Astrocyte (in vitro differentiated cells and primary cell): ENCODE measurements at regions not wholly inside any gene's neighbourhood (a gene's known extent, or its start where the extent isn't known, plus 50 kb on each side); places are given as distances from the start of the nearest gene placed in this dataset.
A peak's percentile ranks its signal among the peaks of the same experiment; 100 is the strongest.

Experiments
- DNase-seq: peaks from one replicate; pipeline ENCODE4 v3.0.0-alpha.2; 2010; ENCODE audit warnings: low read depth
- FAIRE-seq: peaks from 2 replicates; lab custom pipeline; 2011; peaks lifted over from hg19 to GRCh38; lab: Jason Lieb, UNC
- H2AFZ ChIP-seq: 2 replicates; pipeline ENCODE4 v1.6.0; 2012; ENCODE audit warnings: low read depth, low read length, inconsistent platforms
- H3K27ac ChIP-seq: 2 replicates; pipeline ENCODE4 v1.5.1; 2011; ENCODE audit warnings: low read depth, low read length, inconsistent platforms
- H3K27me3 ChIP-seq: 2 replicates; pipeline ENCODE4 v1.6.0; 2011; ENCODE audit warnings: low read length, inconsistent platforms; ENCODE audit not compliant: insufficient read depth
- H3K36me3 ChIP-seq: 2 replicates; pipeline ENCODE4 v1.5.1; 2011; ENCODE audit warnings: low read length, inconsistent platforms; ENCODE audit not compliant: insufficient read depth
- H3K4me1 ChIP-seq: 2 replicates; pipeline ENCODE4 v1.5.1; 2011; ENCODE audit warnings: low read length, inconsistent platforms; ENCODE audit not compliant: insufficient read depth
- H3K4me2 ChIP-seq: 2 replicates; pipeline ENCODE4 v1.6.0; 2012; ENCODE audit warnings: low read length, inconsistent platforms
- H3K4me3 ChIP-seq: 2 replicates; pipeline ENCODE4 v1.5.1; 2011; ENCODE audit warnings: low read depth, mild to moderate bottlenecking, low read length, inconsistent platforms; ENCODE audit not compliant: insufficient read depth
- H3K79me2 ChIP-seq: 2 replicates; pipeline ENCODE4 v1.6.0; 2012; ENCODE audit warnings: mild to moderate bottlenecking, low read length, inconsistent platforms; ENCODE audit not compliant: insufficient read depth
- H3K9ac ChIP-seq: 2 replicates; pipeline ENCODE4 v1.6.0; 2012; ENCODE audit warnings: mild to moderate bottlenecking, low read length, inconsistent platforms
- H3K9me3 ChIP-seq: 2 replicates; pipeline ENCODE4 v1.5.1; 2012; ENCODE audit warnings: low read depth, mild to moderate bottlenecking, low read length, inconsistent platforms; ENCODE audit not compliant: insufficient read depth
- H4K20me1 ChIP-seq: 2 replicates; pipeline ENCODE4 v1.6.0; 2012; ENCODE audit warnings: low read length, inconsistent platforms; ENCODE audit not compliant: insufficient read depth
- H3K27ac Mint-ChIP-seq: one replicate; pipeline ENCODE4 v1.8.0; 2021; ENCODE audit warnings: mild to moderate bottlenecking, mixed read lengths; ENCODE audit not compliant: unreplicated experiment
- H3K27me3 Mint-ChIP-seq: one replicate; pipeline ENCODE4 v1.8.0; 2021; ENCODE audit warnings: low read depth, mixed read lengths; ENCODE audit not compliant: unreplicated experiment
- H3K36me3 Mint-ChIP-seq: one replicate; pipeline ENCODE4 v1.8.0; 2021; ENCODE audit warnings: low read depth, mixed read lengths; ENCODE audit not compliant: unreplicated experiment
- H3K4me1 Mint-ChIP-seq: one replicate; pipeline ENCODE4 v1.8.0; 2021; ENCODE audit warnings: low read depth, mixed read lengths; ENCODE audit not compliant: unreplicated experiment
- H3K4me3 Mint-ChIP-seq: one replicate; pipeline ENCODE4 v1.8.0; 2021; ENCODE audit warnings: mild to moderate bottlenecking, moderate library complexity, mixed read lengths; ENCODE audit not compliant: unreplicated experiment
- H3K9me3 Mint-ChIP-seq: one replicate; pipeline ENCODE4 v1.8.0; 2021; ENCODE audit warnings: mild to moderate bottlenecking, mixed read lengths; ENCODE audit not compliant: unreplicated experiment
- EZH2 ChIP-seq: IDR thresholded peaks from 2 replicates; pipeline ENCODE4 v1.6.1; 2012; ENCODE audit warnings: mild to moderate bottlenecking, low read length, inconsistent platforms; ENCODE audit not compliant: insufficient read depth
- TF ChIP-seq, protein P1 (sequence below): IDR thresholded peaks from 2 replicates; pipeline ENCODE4 v1.5.1; 2011; ENCODE audit warnings: low read depth, mild to moderate bottlenecking, inconsistent platforms, low read length, moderate library complexity; ENCODE audit not compliant: insufficient read depth

DNA sequence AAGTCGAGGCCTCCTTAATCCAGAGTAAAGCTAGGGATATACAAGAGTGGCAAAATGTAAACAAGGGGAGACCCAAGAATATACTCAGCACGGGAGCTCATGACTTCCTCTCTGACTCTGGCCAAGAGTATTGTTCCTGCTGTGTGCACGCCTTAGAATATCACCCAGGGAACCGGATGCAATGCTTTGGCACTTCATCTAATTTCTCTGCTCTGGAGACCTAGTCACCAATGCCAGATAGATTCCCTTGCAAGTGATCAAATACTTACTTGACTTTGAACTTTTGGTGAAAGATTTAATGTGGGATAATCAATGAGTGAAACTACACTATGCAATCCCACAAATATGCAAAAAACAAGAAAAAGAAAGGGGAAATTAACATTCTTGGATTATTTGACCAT, 695.5 kb downstream of the INHBA start:
- Histone ChIP-seq H4K20me1 (no peaks in the 10 kb centered on the region), H3K4me3 (no peak overlapping the region), H3K36me3 (no peaks in the 10 kb centered on the region), H3K27ac (peak overlapping the region; percentile 68), H3K79me2 (no peaks in the 10 kb centered on the region), H3K4me2 (peak overlapping the region; percentile 7), H3K27me3 (no peaks in the 10 kb centered on the region), H3K9me3 (no peaks in the 10 kb centered on the region), H3K4me1 (peaks cover 35% of the 10 kb centered on the region), H2AFZ (peak overlapping the region; percentile 47), H3K9ac (peak overlapping the region; percentile 8)
- H3K4me3 Mint-ChIP-seq, result no peak overlapping the region
- FAIRE-seq, result no peak
- H3K27me3 Mint-ChIP-seq, result no peaks in the 10 kb centered on the region
- TF ChIP-seq, protein P1, sequence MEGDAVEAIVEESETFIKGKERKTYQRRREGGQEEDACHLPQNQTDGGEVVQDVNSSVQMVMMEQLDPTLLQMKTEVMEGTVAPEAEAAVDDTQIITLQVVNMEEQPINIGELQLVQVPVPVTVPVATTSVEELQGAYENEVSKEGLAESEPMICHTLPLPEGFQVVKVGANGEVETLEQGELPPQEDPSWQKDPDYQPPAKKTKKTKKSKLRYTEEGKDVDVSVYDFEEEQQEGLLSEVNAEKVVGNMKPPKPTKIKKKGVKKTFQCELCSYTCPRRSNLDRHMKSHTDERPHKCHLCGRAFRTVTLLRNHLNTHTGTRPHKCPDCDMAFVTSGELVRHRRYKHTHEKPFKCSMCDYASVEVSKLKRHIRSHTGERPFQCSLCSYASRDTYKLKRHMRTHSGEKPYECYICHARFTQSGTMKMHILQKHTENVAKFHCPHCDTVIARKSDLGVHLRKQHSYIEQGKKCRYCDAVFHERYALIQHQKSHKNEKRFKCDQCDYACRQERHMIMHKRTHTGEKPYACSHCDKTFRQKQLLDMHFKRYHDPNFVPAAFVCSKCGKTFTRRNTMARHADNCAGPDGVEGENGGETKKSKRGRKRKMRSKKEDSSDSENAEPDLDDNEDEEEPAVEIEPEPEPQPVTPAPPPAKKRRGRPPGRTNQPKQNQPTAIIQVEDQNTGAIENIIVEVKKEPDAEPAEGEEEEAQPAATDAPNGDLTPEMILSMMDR, result no peak
- TF ChIP-seq EZH2, result no peak
- peak; percentile 79 for DNase-seq
- H3K4me1 Mint-ChIP-seq, result peaks cover 44% of the 10 kb centered on the region
- no peaks in the 10 kb centered on the region for H3K36me3 Mint-ChIP-seq
- peak overlapping the region; percentile 94 for H3K27ac Mint-ChIP-seq
- H3K9me3 Mint-ChIP-seq, result peaks cover 4% of the 10 kb centered on the region

DNA sequence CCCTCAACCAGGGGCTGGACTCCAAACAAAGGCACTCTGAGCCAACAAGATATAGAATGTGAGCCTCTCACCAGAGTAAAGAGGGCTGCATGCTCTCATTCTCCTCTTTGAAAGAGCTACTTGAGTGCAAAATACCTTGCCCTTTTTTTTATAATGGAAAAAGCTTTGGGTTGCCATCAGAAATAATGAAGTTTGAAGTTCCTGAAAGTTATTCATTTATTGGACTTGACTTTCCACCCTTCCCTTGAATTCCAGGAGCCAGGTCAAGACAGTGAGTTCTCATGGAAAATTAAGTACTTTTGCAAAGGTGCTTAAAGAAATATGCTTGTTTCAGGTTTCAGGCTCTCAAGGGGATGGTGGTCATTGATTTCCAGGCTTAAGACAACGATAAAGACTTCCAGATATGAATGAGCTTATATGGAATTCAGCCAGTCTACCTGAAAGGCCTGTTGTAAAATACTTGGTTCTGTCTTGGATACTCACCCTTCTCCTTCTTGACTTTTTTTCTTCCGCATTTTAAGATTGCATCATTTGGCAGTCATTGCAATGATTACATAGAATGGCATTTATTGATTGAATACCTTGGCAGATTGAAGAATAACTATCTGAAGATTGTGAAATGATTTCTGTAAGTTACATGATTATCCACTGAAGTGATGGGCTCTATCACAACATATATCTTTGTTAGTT, 696.4 kb downstream of the INHBA start:
- Histone ChIP-seq H3K27me3 (no peaks in the 10 kb centered on the region), H3K4me1 (peaks cover 35% of the 10 kb centered on the region), H4K20me1 (no peaks in the 10 kb centered on the region), H3K9me3 (no peaks in the 10 kb centered on the region), H3K9ac (peak overlapping the region; percentile 28), H3K4me3 (no peak overlapping the region), H2AFZ (no peak overlapping the region), H3K4me2 (peak overlapping the region; percentile 3), H3K79me2 (no peaks in the 10 kb centered on the region), H3K27ac (peak overlapping the region; percentile 78), H3K36me3 (no peaks in the 10 kb centered on the region)
- Mint-ChIP-seq H3K4me1 (peaks cover 41% of the 10 kb centered on the region), H3K36me3 (no peaks in the 10 kb centered on the region), H3K9me3 (peaks cover 7% of the 10 kb centered on the region), H3K27me3 (no peaks in the 10 kb centered on the region), H3K4me3 (no peak overlapping the region), H3K27ac (peak overlapping the region; percentile 95)
- DNase-seq, result peak; percentile 67
- TF ChIP-seq, protein P1, result no peak
- no peak for TF ChIP-seq EZH2
- peak; percentile 67 for FAIRE-seq

DNA sequence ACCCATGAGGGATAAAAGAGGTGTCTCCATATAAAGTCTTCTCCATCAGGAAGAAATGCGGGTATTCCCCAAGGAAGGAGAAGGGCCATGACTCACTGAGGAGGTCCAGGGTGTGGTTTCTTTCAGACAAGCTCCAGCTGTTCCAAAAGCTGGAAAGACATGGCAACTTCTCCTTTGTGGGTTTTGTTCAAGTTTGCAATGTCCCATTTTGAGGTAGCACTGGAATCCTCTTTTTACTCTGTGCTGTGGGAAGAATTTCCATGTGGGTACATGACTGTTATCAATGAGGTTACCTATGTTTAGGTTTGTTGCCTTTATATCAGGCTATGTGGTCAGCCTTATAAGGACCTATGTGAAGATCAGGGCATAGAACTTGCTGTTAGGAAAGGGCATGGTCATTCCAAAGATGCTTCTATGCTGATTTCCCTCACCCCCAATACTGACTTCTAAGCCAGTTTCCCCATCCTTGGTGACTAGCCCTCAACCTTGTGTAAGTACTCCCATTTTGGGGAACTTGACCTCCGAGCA, 697.5 kb downstream of the INHBA start:
- no peaks in the 10 kb centered on the region for H3K27me3 ChIP-seq
- H3K4me3 ChIP-seq, result no peak overlapping the region
- H3K27me3 Mint-ChIP-seq, result no peaks in the 10 kb centered on the region
- H3K36me3 ChIP-seq, result no peaks in the 10 kb centered on the region
- H3K4me2 ChIP-seq, result peak overlapping the region; percentile 11
- H3K36me3 Mint-ChIP-seq, result no peaks in the 10 kb centered on the region
- peak overlapping the region; percentile 28 for H3K9ac ChIP-seq
- H3K27ac ChIP-seq, result peak overlapping the region; percentile 78
- no peaks in the 10 kb centered on the region for H3K9me3 ChIP-seq
- DNase-seq (peak; percentile 96), FAIRE-seq (peak; percentile 78)
- H3K4me1 Mint-ChIP-seq, result peaks cover 39% of the 10 kb centered on the region
- H3K4me3 Mint-ChIP-seq, result no peak overlapping the region
- peaks cover 31% of the 10 kb centered on the region for H3K4me1 ChIP-seq
- TF ChIP-seq, protein P1, result no peak
- no peak for TF ChIP-seq EZH2
- H2AFZ ChIP-seq, result no peak overlapping the region
- no peaks in the 10 kb centered on the region for H3K79me2 ChIP-seq
- no peaks in the 10 kb centered on the region for H4K20me1 ChIP-seq
- H3K27ac Mint-ChIP-seq, result peak overlapping the region; percentile 95
- H3K9me3 Mint-ChIP-seq, result peaks cover 10% of the 10 kb centered on the region
